ENCODE measurements at regions not wholly inside any gene's neighbourhood (a gene's known extent, or its start where the extent isn't known, plus 50 kb on each side); places are given as distances from the start of the nearest gene placed in this dataset.

DNA sequence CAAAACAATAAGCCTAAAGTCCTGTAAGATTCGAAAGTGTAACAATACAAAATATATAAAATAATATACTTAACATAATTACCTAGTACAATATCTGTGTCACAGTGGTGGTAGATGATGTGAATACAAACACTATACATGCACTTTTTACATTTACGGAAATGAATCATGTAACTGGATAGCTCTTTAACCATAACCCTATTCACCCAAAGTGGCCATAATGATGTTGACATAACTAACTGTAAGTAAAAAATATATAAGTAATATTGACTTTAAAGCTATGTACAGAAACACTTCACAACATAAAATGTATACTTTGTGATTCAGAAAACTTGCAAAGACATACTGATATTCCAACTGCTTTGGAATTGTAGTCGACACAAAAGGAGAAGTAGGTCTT, 616.9 kb upstream of the SLC8A1 start:
- ATAC-seq (no peak), DNase-seq (no peak)
- H3K36me3 ChIP-seq (ENCODE audit: low read depth): no peaks in the 10 kb centered on the region
- no peaks in the 10 kb centered on the region for H3K9me3 ChIP-seq
- no peak overlapping the region for H3K4me3 ChIP-seq
- no peak for TF ChIP-seq CTCF (IDR thresholded peaks at IDR 0.05)
- no peaks in the 10 kb centered on the region for H3K4me1 ChIP-seq (ENCODE audit: low read depth)
- intact Hi-C loops (cut with DNase I, micrococcal nuclease): loop anchor here in 1 of 2 donors (10.0 kb wide), 1 partner anchor 854 kb away; no protein-coding TSS in a partner anchor

- DNase-seq: no peak
- H3K9me3 ChIP-seq: peaks cover 12% of the 10 kb centered on the region
- TF ChIP-seq CTCF (IDR thresholded peaks at IDR 0.05): no peak
- intact Hi-C loops (cut with DNase I, micrococcal nuclease): no loop called here
- no peaks in the 10 kb centered on the region for H3K4me1 ChIP-seq (ENCODE audit: low read depth)
- H3K36me3 ChIP-seq (ENCODE audit: low read depth): no peaks in the 10 kb centered on the region
- H3K4me3 ChIP-seq: no peak overlapping the region
- no peak for ATAC-seq
Measured at GRCh38 chr2:41078341-41078740, 626.5 kb upstream of the SLC8A1 start.

- H3K9me3 ChIP-seq: peaks cover 12% of the 10 kb centered on the region
- H3K36me3 ChIP-seq (ENCODE audit: low read depth): no peaks in the 10 kb centered on the region
- ATAC-seq: no peak
- DNase-seq: no peak
- H3K4me3 ChIP-seq: no peak overlapping the region
- intact Hi-C loops (cut with DNase I, micrococcal nuclease): no loop called here
- TF ChIP-seq CTCF (IDR thresholded peaks at IDR 0.05): no peak
- no peaks in the 10 kb centered on the region for H3K4me1 ChIP-seq (ENCODE audit: low read depth)
Measured at GRCh38 chr2:41079011-41079410, 627.1 kb upstream of the SLC8A1 start.

- Histone ChIP-seq H3K4me3 (no peak overlapping the region), H3K9me3 (peaks cover 18% of the 10 kb centered on the region), H3K36me3 (ENCODE audit: low read depth) (no peaks in the 10 kb centered on the region), H3K4me1 (ENCODE audit: low read depth) (no peaks in the 10 kb centered on the region)
- TF ChIP-seq CTCF (IDR thresholded peaks at IDR 0.05): no peak
- intact Hi-C loops (cut with DNase I, micrococcal nuclease): no loop called here
- no peak for ATAC-seq
- DNase-seq: no peak
Measured at GRCh38 chr2:41084321-41084720, 632.4 kb upstream of the SLC8A1 start.

GRCh38 chr2:41087946-41088345, 636.1 kb upstream of the SLC8A1 start:
- no peak overlapping the region for H3K4me3 ChIP-seq
- H3K9me3 ChIP-seq: peaks cover 14% of the 10 kb centered on the region
- TF ChIP-seq CTCF (IDR thresholded peaks at IDR 0.05): no peak
- intact Hi-C loops (cut with DNase I, micrococcal nuclease): no loop called here
- DNase-seq (no peak), ATAC-seq (no peak)
- H3K4me1 ChIP-seq (ENCODE audit: low read depth): no peaks in the 10 kb centered on the region
- H3K36me3 ChIP-seq (ENCODE audit: low read depth): no peaks in the 10 kb centered on the region

GRCh38 chr2:41101281-41101680, 649.4 kb upstream of the SLC8A1 start:
- Histone ChIP-seq H3K4me1 (ENCODE audit: low read depth) (no peaks in the 10 kb centered on the region), H3K9me3 (peaks cover 6% of the 10 kb centered on the region), H3K36me3 (ENCODE audit: low read depth) (no peaks in the 10 kb centered on the region), H3K4me3 (no peak overlapping the region)
- intact Hi-C loops (cut with DNase I, micrococcal nuclease): no loop called here
- ATAC-seq: no peak
- DNase-seq: no peak
- TF ChIP-seq CTCF (IDR thresholded peaks at IDR 0.05): no peak
